Spleen (tissue), 11 donors: ENCODE measurements at regions not wholly inside any gene's neighbourhood (a gene's known extent, or its start where the extent isn't known, plus 50 kb on each side); places are given as distances from the start of the nearest gene placed in this dataset.
A peak's percentile ranks its signal among the peaks of the same experiment; 100 is the strongest.

Experiments used
- DNase-seq: peaks from one replicate; pipeline ENCODE4 v3.0.0-alpha.2; 2020
- H3K27ac ChIP-seq, 8 donors: fragments of 200-600 bp; sonication (generic) in 7 of 8; 1 replicate in 4 of 8; 2 replicates in 4 of 8; pipeline versions ENCODE4 v1.5.0 to v1.8.0; 2016 to 2021; ENCODE audit warnings: inconsistent platforms in 4 of 8, mild to moderate bottlenecking in 4 of 8, moderate library complexity in 1 of 8
- H3K27me3 ChIP-seq, 7 donors: fragments of 200-600 bp; sonication (generic) in 6 of 7; replicated peaks in 1 of 7; 1 replicate in 4 of 7; 2 replicates in 3 of 7; pipeline versions ENCODE4 v1.5.0 to v1.8.0; 2016 to 2021; ENCODE audit warnings: inconsistent platforms in 3 of 7, mild to moderate bottlenecking in 1 of 7
- H3K36me3 ChIP-seq, 6 donors: fragments of 200-600 bp; sonication (generic) in 5 of 6; 1 replicate in 4 of 6; 2 replicates in 2 of 6; pipeline versions ENCODE4 v1.5.0 to v1.8.0; 2016 to 2021; ENCODE audit warnings: inconsistent platforms in 2 of 6
- H3K4me1 ChIP-seq, 6 donors: fragments of 200-600 bp; sonication (generic) in 5 of 6; 1 replicate in 3 of 6; 2 replicates in 3 of 6; pipeline versions ENCODE4 v1.5.0 to v1.8.0; 2016 to 2021; ENCODE audit warnings: inconsistent platforms in 3 of 6
- H3K4me3 ChIP-seq, 8 donors: fragments of 200-600 bp; sonication (generic) in 7 of 8; 1 replicate in 4 of 8; 2 replicates in 4 of 8; pipeline versions ENCODE4 v1.5.0 to v1.8.0; 2016 to 2021; ENCODE audit warnings: inconsistent platforms in 4 of 8, mild to moderate bottlenecking in 4 of 8, moderate library complexity in 2 of 8
- H3K9me3 ChIP-seq, 8 donors: fragments of 200-600 bp; sonication (generic) in 7 of 8; 1 replicate in 4 of 8; 2 replicates in 4 of 8; pipeline versions ENCODE4 v1.5.0 to v1.8.0; 2016 to 2021; ENCODE audit warnings: inconsistent platforms in 4 of 8
- CTCF ChIP-seq, 11 experiments: fragments of 200-600 bp in 7 of 11; fragments of 450-650 bp in 4 of 11; sonication (generic) in 4 of 11; IDR thresholded peaks in 8 of 11; conservative IDR thresholded peaks in 3 of 11; 1 replicate in 7 of 11; 2 replicates in 4 of 11; pipeline versions ENCODE4 v1.4.0 to v1.8.0; 2016 to 2021; ENCODE audit warnings: antibody characterized with exemption in 11 of 11, inconsistent platforms in 4 of 11, mild to moderate bottlenecking in 1 of 11
- POLR2A ChIP-seq, 3 donors: fragments of 450-650 bp; IDR thresholded peaks; one replicate each; pipeline ENCODE4 v1.5.1; 2017; ENCODE audit warnings: antibody characterized with exemption in 3 of 3, mild to moderate bottlenecking in 1 of 3
- POLR2AphosphoS5 ChIP-seq, 3 donors: sonication (generic); formaldehyde crosslinking; IDR thresholded peaks; one replicate each; pipeline ENCODE4 v1.5.1; 2017; ENCODE audit warnings: antibody characterized with exemption in 3 of 3
- WGBS, 5 donors: extraction: QIAGEN DNeasy Blood & Tissue Kit in 3 of 5; methylation state at CpG; one replicate each; pipeline versions ENCODE4 v1.1.5 to v1.1.7; 2013 to 2018; 5-methylcytosine and 5-hydroxymethylcytosine counted together
- intact Hi-C: fragments of 100-400 bp; cut with DNase I; formaldehyde crosslinking; loops from one replicate; pipeline ENCODE4 v1.15.0; 2023; ENCODE audit warnings: low total_unique reads
- donor health status: healthy with polysubstance abuse.
- donor health status: DM: no; HTN: no; CAD: no; lungs with moderate emphysema.
- donor health status: DM: no; HTN: no; CAD: no.
- donor health status: Bipolar disorder and iron deficiency.
- donor health status: healthy.
- donor health status: DM: no; HTN: no; CAD: no.
- donor health status: DM: yes; HTN: yes; CAD: no.

- peaks cover 7 to 16% (median 10%) of the 10 kb centered on the region in 6 donors for H3K4me1 ChIP-seq
- peaks cover 0 to 6% (median 0%) of the 10 kb centered on the region in 7 donors for H3K27me3 ChIP-seq
- H3K4me3 ChIP-seq, result no peak overlapping the region
- no peak for DNase-seq
- WGBS, 5 donors, result 73 to 88% (median 76%) methylated on average over 2 of the region's 2 CpGs
- no peaks in the 10 kb centered on the region for H3K36me3 ChIP-seq
- H3K9me3 ChIP-seq, result no peaks in the 10 kb centered on the region
- intact Hi-C loops, result no loop called here
- H3K27ac ChIP-seq, result no peak overlapping the region
- TF ChIP-seq CTCF (IDR thresholded peaks at IDR 0.05 in 8 of 11, conservative IDR thresholded peaks at IDR 0.05 in 3 of 11) (no peak), POLR2AphosphoS5 (IDR thresholded peaks at IDR 0.05) (no peak), POLR2A (IDR thresholded peaks at IDR 0.05) (no peak)
Measured at GRCh38 chr3:41112466-41112865, 86.8 kb upstream of the CTNNB1 start.

GRCh38 chr3:41115069-41115468 lies 84.2 kb upstream of the CTNNB1 start:
- WGBS, 5 donors, result 82 to 96% (median 93%) methylated on average over 4 of the region's 4 CpGs

GRCh38 chr3:41116851-41117250 lies 82.5 kb upstream of the CTNNB1 start:
- Histone ChIP-seq H3K4me1 (peaks cover 15 to 27% (median 19%) of the 10 kb centered on the region in 6 donors), H3K27ac (peak overlapping the region in 7 of 8 donors; percentile 63 to 79 (median 72)), H3K36me3 (no peaks in the 10 kb centered on the region), H3K9me3 (no peaks in the 10 kb centered on the region), H3K27me3 (peaks cover 0 to 12% (median 0%) of the 10 kb centered on the region in 7 donors), H3K4me3 (no peak overlapping the region)
- WGBS, 5 donors, result 63 to 72% (median 64%) methylated on average over 8 of the region's 8 CpGs
- TF ChIP-seq CTCF (IDR thresholded peaks at IDR 0.05 in 8 of 11, conservative IDR thresholded peaks at IDR 0.05 in 3 of 11), result no peak
- TF ChIP-seq POLR2AphosphoS5 (IDR thresholded peaks at IDR 0.05), result no peak
- no peak for TF ChIP-seq POLR2A (IDR thresholded peaks at IDR 0.05)
- DNase-seq, result no peak
- intact Hi-C loops, result no loop called here

More at GRCh38 chr3:41115069-41115468, 84.2 kb upstream of the CTNNB1 start:
- TF ChIP-seq POLR2AphosphoS5 (IDR thresholded peaks at IDR 0.05), result no peak
- TF ChIP-seq CTCF (IDR thresholded peaks at IDR 0.05 in 8 of 11, conservative IDR thresholded peaks at IDR 0.05 in 3 of 11), result no peak
- no peak for TF ChIP-seq POLR2A (IDR thresholded peaks at IDR 0.05)
- H3K27me3 ChIP-seq, result peaks cover 0 to 18% (median 0%) of the 10 kb centered on the region in 7 donors
- intact Hi-C loops, result no loop called here
- peaks cover 15 to 30% (median 21%) of the 10 kb centered on the region in 6 donors for H3K4me1 ChIP-seq
- H3K9me3 ChIP-seq, result no peaks in the 10 kb centered on the region
- no peaks in the 10 kb centered on the region for H3K36me3 ChIP-seq
- H3K27ac ChIP-seq, result no peak overlapping the region
- H3K4me3 ChIP-seq, result no peak overlapping the region
- no peak for DNase-seq

GRCh38 chr3:41117398-41117870 lies 81.9 kb upstream of the CTNNB1 start:
- H3K4me1 ChIP-seq, result peaks cover 15 to 27% (median 19%) of the 10 kb centered on the region in 6 donors
- TF ChIP-seq POLR2AphosphoS5 (IDR thresholded peaks at IDR 0.05) (peak; percentile 89 to 94 (median 89)), POLR2A (IDR thresholded peaks at IDR 0.05) (peak in 1 of 3 donors; percentile 22), CTCF (IDR thresholded peaks at IDR 0.05 in 8 of 11, conservative IDR thresholded peaks at IDR 0.05 in 3 of 11) (peak in 6 of 11 experiments; percentile 16 to 51 (median 38))
- no peaks in the 10 kb centered on the region for H3K9me3 ChIP-seq
- peak overlapping the region in 7 of 8 donors; percentile 63 to 79 (median 72) for H3K27ac ChIP-seq
- peaks cover 0 to 12% (median 0%) of the 10 kb centered on the region in 7 donors for H3K27me3 ChIP-seq
- peak overlapping the region in 1 of 8 donors; percentile 32 for H3K4me3 ChIP-seq
- intact Hi-C loops, result no loop called here
- WGBS, 5 donors, result 0 to 3% (median 1%) methylated on average over 15 of the region's 15 CpGs
- peak; percentile 96 for DNase-seq
- H3K36me3 ChIP-seq, result no peaks in the 10 kb centered on the region
